ENCODE measurements at regions not wholly inside any gene's neighbourhood (a gene's known extent, or its start where the extent isn't known, plus 50 kb on each side); places are given as distances from the start of the nearest gene placed in this dataset.
A peak's percentile ranks its signal among the peaks of the same experiment; 100 is the strongest.

GRCh38 chr13:44661936-44662335 is 85.8 kb upstream of the TSC22D1 start:
- no peaks in the 10 kb centered on the region for H3K36me3 ChIP-seq (ENCODE audit: control insufficient read depth in 2 of 2, insufficient read depth in 1 of 2, low read length in 2 of 2)
- ChIA-PET CTCF (interaction anchor here (0.6 kb wide), 1 partner anchor 19 kb away, joined by 5 read pairs; no protein-coding TSS in a partner anchor), POLR2A (no interaction called here)
- no peaks in the 10 kb centered on the region for H3K4me1 ChIP-seq (ENCODE audit: control insufficient read depth, insufficient read depth, low read length)
- no peak overlapping the region for H3K4me3 ChIP-seq (ENCODE audit: low read depth, low read length)
- no peaks in the 10 kb centered on the region for H3K9me3 ChIP-seq (ENCODE audit: control insufficient read depth, insufficient read depth, low read depth, low read length)
- H3K27ac ChIP-seq (ENCODE audit: extremely low read depth, low read depth, low read length): no peak overlapping the region
- TF ChIP-seq ZNF561 (tag by site-specific recombination; IDR thresholded peaks at IDR 0.05; ENCODE audit: borderline replicate concordance) (no peak), PRDM10 (tag by site-specific recombination; IDR thresholded peaks at IDR 0.05) (no peak), ZNF394 (tag by site-specific recombination; IDR thresholded peaks at IDR 0.05; ENCODE audit: borderline replicate concordance) (no peak), KLF8 (tag by site-specific recombination; IDR thresholded peaks at IDR 0.05) (no peak), ZNF433 (tag by site-specific recombination; IDR thresholded peaks at IDR 0.05; ENCODE audit: low read depth) (no peak), ZBTB44 (tag by site-specific recombination; IDR thresholded peaks at IDR 0.05) (no peak), SP7 (tag by site-specific recombination; IDR thresholded peaks at IDR 0.05) (no peak), HOXD13 (CRISPR knock-in tag; IDR thresholded peaks at IDR 0.05; ENCODE audit: borderline replicate concordance) (no peak), GLI2 (tag by site-specific recombination; IDR thresholded peaks at IDR 0.05; ENCODE audit: borderline replicate concordance, low read depth) (no peak), ZNF747 (tag by site-specific recombination; IDR thresholded peaks at IDR 0.05) (no peak), ZNF214 (tag by site-specific recombination; IDR thresholded peaks at IDR 0.05; ENCODE audit: borderline replicate concordance) (no peak), ZNF416 (tag by site-specific recombination; IDR thresholded peaks at IDR 0.05) (no peak), ZNF677 (tag by site-specific recombination; IDR thresholded peaks at IDR 0.05) (no peak), ZBTB49 (tag by site-specific recombination; IDR thresholded peaks at IDR 0.05; ENCODE audit: low read depth) (no peak), ZNF292 (tag by site-specific recombination; IDR thresholded peaks at IDR 0.05; ENCODE audit: borderline replicate concordance, low read depth) (no peak), ATF2 (tag by site-specific recombination; IDR thresholded peaks at IDR 0.05; ENCODE audit: low read depth) (peak; percentile 64), ZNF600 (tag by site-specific recombination; IDR thresholded peaks at IDR 0.05) (no peak), ZBTB21 (tag by site-specific recombination; IDR thresholded peaks at IDR 0.05) (0 out of 2 replicates have a peak, but pooled peaks have one; percentile 25), ZNF629 (tag by site-specific recombination; IDR thresholded peaks at IDR 0.05) (0 out of 2 replicates have a peak, but pooled peaks have one; percentile 19), ZNF514 (tag by site-specific recombination; IDR thresholded peaks at IDR 0.05) (no peak), SP2 (tag by site-specific recombination; IDR thresholded peaks at IDR 0.05) (no peak)
